GM13977 (cell line): ENCODE measurements at regions not wholly inside any gene's neighbourhood (a gene's known extent, or its start where the extent isn't known, plus 50 kb on each side); places are given as distances from the start of the nearest gene placed in this dataset.

Experiments used
- DNase-seq: peaks from one replicate; pipeline ENCODE4 v3.0.0; 2012; ENCODE audit warnings: low spot score
- in situ Hi-C: fragments of 300-500 bp; cut with MboI; formaldehyde crosslinking; loops from one replicate; pipeline ENCODE4 v1.12.0; 2022; ENCODE audit warnings: low sequenced_read_pairs, low pct_unique_long_range_greater_than_20kb, mixed read lengths, inconsistent platforms; ENCODE audit not compliant: unreplicated experiment
- TF ChIP-seq, protein P1 (sequence below): IDR thresholded peaks from 2 replicates; pipeline ENCODE4 v1.5.1; 2012; ENCODE audit warnings: mild to moderate bottlenecking, control low read depth; ENCODE audit not compliant: insufficient read depth; ENCODE audit errors: extremely low read depth, missing control alignments

DNA sequence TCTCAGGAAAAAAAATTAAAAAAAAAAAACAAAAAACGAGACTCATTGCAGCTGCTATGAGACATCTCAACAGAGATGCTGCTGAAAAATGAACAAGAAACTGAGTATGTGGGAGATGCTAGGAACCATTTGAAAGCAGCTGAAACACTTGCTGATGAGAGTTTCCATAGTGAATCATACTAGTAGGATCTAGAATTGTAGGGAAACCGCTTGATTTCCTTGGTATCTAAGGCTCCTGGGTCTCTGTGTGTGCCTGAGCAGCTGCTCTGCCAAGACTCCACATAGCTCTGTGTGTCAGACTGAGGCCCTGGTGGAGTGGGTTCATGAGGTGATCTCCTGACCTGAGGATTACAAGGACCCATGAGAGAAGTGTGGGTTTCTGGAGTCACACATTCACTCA lies 313.4 kb upstream of the NECTIN3 start:
- in situ Hi-C loops = no loop called here
- DNase-seq = no peak
- TF ChIP-seq, protein P1, sequence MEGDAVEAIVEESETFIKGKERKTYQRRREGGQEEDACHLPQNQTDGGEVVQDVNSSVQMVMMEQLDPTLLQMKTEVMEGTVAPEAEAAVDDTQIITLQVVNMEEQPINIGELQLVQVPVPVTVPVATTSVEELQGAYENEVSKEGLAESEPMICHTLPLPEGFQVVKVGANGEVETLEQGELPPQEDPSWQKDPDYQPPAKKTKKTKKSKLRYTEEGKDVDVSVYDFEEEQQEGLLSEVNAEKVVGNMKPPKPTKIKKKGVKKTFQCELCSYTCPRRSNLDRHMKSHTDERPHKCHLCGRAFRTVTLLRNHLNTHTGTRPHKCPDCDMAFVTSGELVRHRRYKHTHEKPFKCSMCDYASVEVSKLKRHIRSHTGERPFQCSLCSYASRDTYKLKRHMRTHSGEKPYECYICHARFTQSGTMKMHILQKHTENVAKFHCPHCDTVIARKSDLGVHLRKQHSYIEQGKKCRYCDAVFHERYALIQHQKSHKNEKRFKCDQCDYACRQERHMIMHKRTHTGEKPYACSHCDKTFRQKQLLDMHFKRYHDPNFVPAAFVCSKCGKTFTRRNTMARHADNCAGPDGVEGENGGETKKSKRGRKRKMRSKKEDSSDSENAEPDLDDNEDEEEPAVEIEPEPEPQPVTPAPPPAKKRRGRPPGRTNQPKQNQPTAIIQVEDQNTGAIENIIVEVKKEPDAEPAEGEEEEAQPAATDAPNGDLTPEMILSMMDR = no peak

DNA sequence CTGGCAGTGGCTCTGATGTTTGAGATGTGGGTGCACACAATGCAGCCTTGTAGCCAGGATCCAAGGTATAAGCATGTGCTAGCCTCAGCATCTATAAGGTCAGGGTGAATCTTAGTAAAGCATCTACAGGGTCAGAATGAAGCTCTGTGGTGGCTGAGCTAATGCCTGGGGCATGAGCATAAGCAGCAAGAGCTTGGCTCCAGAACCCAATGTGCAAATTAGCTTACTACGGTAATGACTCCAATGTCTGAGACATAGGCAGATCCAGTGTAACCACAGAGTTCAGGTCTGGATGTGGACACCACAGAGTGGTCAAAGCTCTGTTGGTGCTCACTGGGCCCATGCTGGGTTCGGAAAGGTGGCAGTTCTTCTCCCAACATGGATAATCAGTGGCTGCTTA lies 304.5 kb upstream of the NECTIN3 start:
- TF ChIP-seq, protein P1 = no peak
- in situ Hi-C loops = no loop called here
- DNase-seq = no peak

DNA sequence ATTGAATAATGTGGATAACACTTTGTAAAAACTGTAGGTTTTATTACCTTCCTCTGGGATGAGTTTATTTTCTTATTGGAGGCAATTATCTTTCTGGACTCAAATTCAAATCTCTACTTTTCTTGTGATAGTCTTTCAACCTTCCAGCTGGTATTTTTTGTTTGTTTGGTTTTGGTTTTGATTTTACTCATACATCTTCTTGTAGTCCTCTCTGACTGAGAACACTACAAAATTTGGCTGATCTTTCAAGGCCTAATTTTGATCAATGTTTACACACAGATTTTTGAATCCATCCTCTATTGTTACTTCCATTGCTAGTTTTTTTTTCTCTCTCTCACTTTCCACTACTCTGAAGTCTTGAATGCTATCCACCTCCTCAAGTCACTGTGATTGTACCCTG lies 303.8 kb upstream of the NECTIN3 start:
- in situ Hi-C loops = no loop called here
- no peak for DNase-seq
- TF ChIP-seq, protein P1 = no peak

DNA sequence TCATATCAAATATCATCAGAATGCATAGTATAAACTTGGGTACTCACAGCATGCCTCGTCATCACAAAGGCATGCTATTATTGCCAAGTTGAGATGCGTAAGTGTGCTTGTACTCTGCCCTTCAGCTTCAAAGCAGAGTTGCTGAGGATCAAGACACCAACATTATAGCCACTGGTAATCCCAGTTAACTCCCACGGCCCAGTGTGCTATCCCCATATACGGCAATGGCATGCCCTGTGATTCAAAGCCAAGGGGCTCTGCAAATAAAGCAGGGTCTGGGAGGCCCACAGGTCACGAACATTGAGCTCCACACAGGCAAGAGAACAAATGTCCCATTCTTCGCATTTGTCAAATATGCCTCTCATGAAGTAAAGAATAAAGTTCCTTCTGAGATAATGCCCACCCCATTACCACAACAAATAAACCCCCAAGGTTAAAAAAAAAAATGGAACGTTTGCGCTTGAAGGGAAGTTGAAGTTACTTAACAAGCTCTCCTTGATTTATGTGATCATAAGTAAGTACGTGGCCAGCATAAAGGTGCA lies 298.1 kb upstream of the NECTIN3 start:
- in situ Hi-C loops = no loop called here
- TF ChIP-seq, protein P1 = no peak
- no peak for DNase-seq

DNA sequence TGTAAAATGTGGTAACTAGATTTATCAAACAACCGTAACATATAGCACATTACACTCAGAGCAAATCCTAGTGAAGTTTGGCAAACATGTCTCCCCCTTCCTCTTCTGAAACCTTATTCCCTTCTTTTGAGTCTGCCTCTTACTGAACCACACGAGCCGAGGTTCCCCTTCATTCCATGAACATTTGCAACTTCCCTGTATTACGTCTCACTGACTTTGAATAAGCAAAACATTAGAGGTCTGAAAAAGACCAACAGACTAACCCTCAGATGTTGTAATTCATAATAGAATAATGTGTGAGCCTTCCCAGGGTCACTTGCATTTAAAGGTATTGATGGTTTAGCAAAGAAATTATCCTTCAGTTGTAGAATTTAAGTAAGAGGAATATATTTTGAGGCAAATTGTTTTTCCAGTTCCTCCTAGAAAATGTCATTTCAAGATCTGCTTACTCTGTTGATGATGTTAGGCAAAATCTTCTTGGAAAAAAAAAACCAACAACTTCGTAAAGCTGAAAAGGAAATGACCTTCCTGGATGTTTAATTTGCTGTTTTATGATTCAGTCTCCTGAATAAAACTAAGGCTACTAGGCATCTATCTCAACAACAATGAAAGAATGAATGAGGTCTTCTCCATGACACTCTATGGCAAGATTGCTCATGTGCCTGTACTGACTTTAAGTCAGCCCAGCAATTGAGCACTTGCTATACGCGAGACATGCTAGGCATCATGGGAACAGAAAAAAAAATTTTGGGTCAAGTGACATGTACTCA lies 296.9 kb upstream of the NECTIN3 start:
- in situ Hi-C loops = no loop called here
- no peak for DNase-seq
- TF ChIP-seq, protein P1 = no peak

DNA sequence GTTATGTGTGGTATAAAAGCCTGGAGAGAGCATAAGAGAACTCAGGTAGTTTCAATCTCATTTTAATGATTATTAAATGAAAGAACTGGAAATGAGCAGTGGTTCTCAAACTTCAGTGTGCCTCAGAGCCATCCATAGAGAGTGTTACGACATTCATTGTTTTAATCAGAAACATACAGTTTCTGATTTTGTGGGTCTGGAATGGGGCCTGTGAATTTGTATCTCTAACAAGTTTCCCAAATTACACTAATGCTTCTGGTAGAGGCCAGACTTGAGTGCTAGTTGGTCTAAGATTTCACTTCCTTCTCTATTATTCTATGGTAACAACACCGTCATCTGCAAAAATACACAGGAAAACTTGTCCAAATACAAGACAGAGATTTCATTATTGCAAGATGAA lies 292.0 kb upstream of the NECTIN3 start:
- TF ChIP-seq, protein P1 = no peak
- in situ Hi-C loops = no loop called here
- no peak for DNase-seq
